ENCODE measurements at regions not wholly inside any gene's neighbourhood (a gene's known extent, or its start where the extent isn't known, plus 50 kb on each side); places are given as distances from the start of the nearest gene placed in this dataset.
"Not testable (repeated sequence)": the region's sequence is repeated elsewhere in the genome, so short reads cannot be mapped to it uniquely, and the experiment has no call there.

GRCh38 chr6:144688713-144689112 lies 403.6 kb downstream of the UTRN start:
- TF ChIP-seq CTCF (IDR thresholded peaks at IDR 0.05; ENCODE audit: partially characterized antibody, unreplicated experiment), result no peak
- H3K27ac Mint-ChIP-seq (ENCODE audit: unreplicated experiment), result no peak overlapping the region
- H3K4me1 Mint-ChIP-seq (ENCODE audit: low read depth, unreplicated experiment), result no peaks in the 10 kb centered on the region
- H3K4me3 Mint-ChIP-seq (ENCODE audit: unreplicated experiment), result no peak overlapping the region
- peaks cover 2% of the 10 kb centered on the region for H3K9me3 Mint-ChIP-seq (ENCODE audit: unreplicated experiment)
- peaks cover 4% of the 10 kb centered on the region for H3K36me3 Mint-ChIP-seq (ENCODE audit: unreplicated experiment)
- peaks cover under 1% of the 10 kb centered on the region for H3K27me3 Mint-ChIP-seq (ENCODE audit: unreplicated experiment)
- DNase-seq, result no peak

- Mint-ChIP-seq H3K4me3 (ENCODE audit: unreplicated experiment) (no peak overlapping the region), H3K36me3 (ENCODE audit: unreplicated experiment) (peaks cover 4% of the 10 kb centered on the region)
Measured at GRCh38 chr6:144689503-144690040, 404.4 kb downstream of the UTRN start.

GRCh38 chr6:144690133-144690532 lies 405.0 kb downstream of the UTRN start:
- H3K36me3 Mint-ChIP-seq (ENCODE audit: unreplicated experiment), result peaks cover 4% of the 10 kb centered on the region
- H3K27ac Mint-ChIP-seq (ENCODE audit: unreplicated experiment), result no peak overlapping the region
- no peaks in the 10 kb centered on the region for H3K4me1 Mint-ChIP-seq (ENCODE audit: low read depth, unreplicated experiment)
- H3K9me3 Mint-ChIP-seq (ENCODE audit: unreplicated experiment), result peaks cover 2% of the 10 kb centered on the region
- H3K4me3 Mint-ChIP-seq (ENCODE audit: unreplicated experiment), result no peak overlapping the region
- H3K27me3 Mint-ChIP-seq (ENCODE audit: unreplicated experiment), result peaks cover 1% of the 10 kb centered on the region
- DNase-seq, result no peak
- no peak for TF ChIP-seq CTCF (IDR thresholded peaks at IDR 0.05; ENCODE audit: partially characterized antibody, unreplicated experiment)

More at GRCh38 chr6:144689503-144690040, 404.4 kb downstream of the UTRN start:
- Mint-ChIP-seq H3K27me3 (ENCODE audit: unreplicated experiment) (peaks cover 1% of the 10 kb centered on the region), H3K27ac (ENCODE audit: unreplicated experiment) (no peak overlapping the region), H3K9me3 (ENCODE audit: unreplicated experiment) (peaks cover 2% of the 10 kb centered on the region), H3K4me1 (ENCODE audit: low read depth, unreplicated experiment) (no peaks in the 10 kb centered on the region)
- no peak for DNase-seq
- TF ChIP-seq CTCF (IDR thresholded peaks at IDR 0.05; ENCODE audit: partially characterized antibody, unreplicated experiment), result no peak

GRCh38 chr6:144690666-144691065 lies 405.5 kb downstream of the UTRN start:
- Mint-ChIP-seq H3K27me3 (ENCODE audit: unreplicated experiment) (peaks cover 1% of the 10 kb centered on the region), H3K4me3 (ENCODE audit: unreplicated experiment) (no peak overlapping the region), H3K36me3 (ENCODE audit: unreplicated experiment) (peaks cover 4% of the 10 kb centered on the region), H3K9me3 (ENCODE audit: unreplicated experiment) (peaks cover 2% of the 10 kb centered on the region), H3K4me1 (ENCODE audit: low read depth, unreplicated experiment) (no peaks in the 10 kb centered on the region), H3K27ac (ENCODE audit: unreplicated experiment) (no peak overlapping the region)
- no peak for TF ChIP-seq CTCF (IDR thresholded peaks at IDR 0.05; ENCODE audit: partially characterized antibody, unreplicated experiment)
- DNase-seq, result no peak

- H3K27me3 Mint-ChIP-seq (ENCODE audit: unreplicated experiment); H3K4me1 Mint-ChIP-seq (ENCODE audit: low read depth, unreplicated experiment); H3K36me3 Mint-ChIP-seq (ENCODE audit: unreplicated experiment); DNase-seq; H3K9me3 Mint-ChIP-seq (ENCODE audit: unreplicated experiment); H3K27ac Mint-ChIP-seq (ENCODE audit: unreplicated experiment); H3K4me3 Mint-ChIP-seq (ENCODE audit: unreplicated experiment): not testable (repeated sequence)
Measured at GRCh38 chr6:144692050-144692449, 406.9 kb downstream of the UTRN start.
